RWPE2 (cell line): ENCODE measurements at regions not wholly inside any gene's neighbourhood (a gene's known extent, or its start where the extent isn't known, plus 50 kb on each side); places are given as distances from the start of the nearest gene placed in this dataset.

Experiments used
- ATAC-seq: fragments of 200-7000 bp; cut with Tn5 transposase; 3 replicates; pipeline ENCODE4 v1.9.1; 2021; ENCODE audit warnings: low read depth
- DNase-seq: peaks from one replicate; pipeline ENCODE4 v3.0.0-alpha.2; 2020; ENCODE audit warnings: low spot score
- H3K27ac ChIP-seq: fragments of 450-650 bp; 2 replicates; pipeline ENCODE4 v1.5.1; 2017; ENCODE audit warnings: mild to moderate bottlenecking; ENCODE audit not compliant: poor library complexity, severe bottlenecking
- H3K27me3 ChIP-seq: fragments of 250-450 bp; sonication (Bioruptor Pico); 2 replicates; pipeline ENCODE4 v1.5.1; 2021; ENCODE audit warnings: mild to moderate bottlenecking, moderate library complexity; ENCODE audit not compliant: insufficient read depth, poor library complexity, severe bottlenecking
- H3K36me3 ChIP-seq: fragments of 250-450 bp; sonication (Bioruptor Pico); 2 replicates; pipeline ENCODE4 v1.5.1; 2020; ENCODE audit warnings: low read depth, mild to moderate bottlenecking, moderate library complexity
- H3K4me1 ChIP-seq: fragments of 250-450 bp; sonication (Bioruptor Pico); 2 replicates; pipeline ENCODE4 v1.5.1; 2021; ENCODE audit warnings: mild to moderate bottlenecking, moderate library complexity; ENCODE audit not compliant: insufficient read depth, poor library complexity, severe bottlenecking
- H3K4me3 ChIP-seq: fragments of 250-450 bp; sonication (Bioruptor Pico); 2 replicates; pipeline ENCODE4 v1.5.1; 2021; ENCODE audit warnings: mild to moderate bottlenecking, moderate library complexity; ENCODE audit not compliant: severe bottlenecking
- H3K9me3 ChIP-seq: fragments of 250-450 bp; sonication (Bioruptor Pico); 2 replicates; pipeline ENCODE4 v1.5.1; 2021; ENCODE audit warnings: mild to moderate bottlenecking, moderate library complexity; ENCODE audit not compliant: severe bottlenecking
- TF ChIP-seq, protein P1 (sequence below): fragments of 450-650 bp; IDR thresholded peaks from one replicate; pipeline ENCODE4 v1.5.1; 2017; ENCODE audit warnings: mild to moderate bottlenecking, moderate library complexity; ENCODE audit not compliant: poor library complexity, severe bottlenecking

DNA sequence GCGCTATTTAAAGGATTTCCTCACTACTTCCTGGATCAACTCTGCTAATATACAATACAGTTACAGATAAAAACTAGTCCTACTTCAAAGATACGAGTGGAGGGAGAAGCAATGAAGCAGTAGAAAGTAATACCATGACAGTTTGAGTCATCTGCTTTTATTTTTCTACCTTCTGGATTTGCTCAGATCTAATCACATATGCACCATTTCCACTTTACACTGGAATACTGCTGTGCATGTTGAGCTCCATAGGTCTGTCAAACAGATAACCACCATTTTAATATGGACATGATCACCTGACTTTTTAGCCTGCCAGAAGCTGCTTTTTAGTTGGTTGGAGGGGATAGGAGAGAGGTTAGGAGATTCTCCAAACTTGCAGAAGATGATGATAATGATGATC is 92.5 kb downstream of the MMUT start:
- Histone ChIP-seq H3K27me3 (no peaks in the 10 kb centered on the region), H3K9me3 (peaks cover 4% of the 10 kb centered on the region), H3K36me3 (no peaks in the 10 kb centered on the region), H3K27ac (no peak overlapping the region), H3K4me1 (no peaks in the 10 kb centered on the region), H3K4me3 (no peak overlapping the region)
- DNase-seq: no peak
- ATAC-seq: no peak
- TF ChIP-seq, protein P1, sequence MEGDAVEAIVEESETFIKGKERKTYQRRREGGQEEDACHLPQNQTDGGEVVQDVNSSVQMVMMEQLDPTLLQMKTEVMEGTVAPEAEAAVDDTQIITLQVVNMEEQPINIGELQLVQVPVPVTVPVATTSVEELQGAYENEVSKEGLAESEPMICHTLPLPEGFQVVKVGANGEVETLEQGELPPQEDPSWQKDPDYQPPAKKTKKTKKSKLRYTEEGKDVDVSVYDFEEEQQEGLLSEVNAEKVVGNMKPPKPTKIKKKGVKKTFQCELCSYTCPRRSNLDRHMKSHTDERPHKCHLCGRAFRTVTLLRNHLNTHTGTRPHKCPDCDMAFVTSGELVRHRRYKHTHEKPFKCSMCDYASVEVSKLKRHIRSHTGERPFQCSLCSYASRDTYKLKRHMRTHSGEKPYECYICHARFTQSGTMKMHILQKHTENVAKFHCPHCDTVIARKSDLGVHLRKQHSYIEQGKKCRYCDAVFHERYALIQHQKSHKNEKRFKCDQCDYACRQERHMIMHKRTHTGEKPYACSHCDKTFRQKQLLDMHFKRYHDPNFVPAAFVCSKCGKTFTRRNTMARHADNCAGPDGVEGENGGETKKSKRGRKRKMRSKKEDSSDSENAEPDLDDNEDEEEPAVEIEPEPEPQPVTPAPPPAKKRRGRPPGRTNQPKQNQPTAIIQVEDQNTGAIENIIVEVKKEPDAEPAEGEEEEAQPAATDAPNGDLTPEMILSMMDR: no peak

DNA sequence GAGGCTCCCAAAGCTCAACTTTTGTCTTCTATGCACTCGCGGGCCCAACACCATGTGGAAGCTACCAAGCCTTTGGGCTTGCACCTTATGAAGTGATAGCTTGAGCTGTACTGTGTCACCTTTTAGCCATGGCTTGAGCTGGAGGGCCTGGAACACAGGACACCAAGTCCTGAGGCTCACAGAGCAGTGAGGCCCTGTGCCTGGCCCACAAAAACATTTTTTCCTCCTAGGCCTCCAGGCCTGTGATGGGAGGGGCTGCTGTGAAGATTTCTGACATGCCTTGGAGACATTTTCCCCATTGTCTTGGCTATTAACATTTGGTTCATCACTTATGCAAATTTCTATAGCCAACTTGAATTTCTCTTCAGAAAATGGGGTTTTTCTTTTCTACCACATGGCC is 96.5 kb downstream of the MMUT start:
- H3K27ac ChIP-seq: no peak overlapping the region
- peaks cover 4% of the 10 kb centered on the region for H3K9me3 ChIP-seq
- no peak overlapping the region for H3K4me3 ChIP-seq
- DNase-seq: no peak
- H3K4me1 ChIP-seq: no peaks in the 10 kb centered on the region
- ATAC-seq: no peak
- TF ChIP-seq, protein P1: no peak
- no peaks in the 10 kb centered on the region for H3K27me3 ChIP-seq
- no peaks in the 10 kb centered on the region for H3K36me3 ChIP-seq

DNA sequence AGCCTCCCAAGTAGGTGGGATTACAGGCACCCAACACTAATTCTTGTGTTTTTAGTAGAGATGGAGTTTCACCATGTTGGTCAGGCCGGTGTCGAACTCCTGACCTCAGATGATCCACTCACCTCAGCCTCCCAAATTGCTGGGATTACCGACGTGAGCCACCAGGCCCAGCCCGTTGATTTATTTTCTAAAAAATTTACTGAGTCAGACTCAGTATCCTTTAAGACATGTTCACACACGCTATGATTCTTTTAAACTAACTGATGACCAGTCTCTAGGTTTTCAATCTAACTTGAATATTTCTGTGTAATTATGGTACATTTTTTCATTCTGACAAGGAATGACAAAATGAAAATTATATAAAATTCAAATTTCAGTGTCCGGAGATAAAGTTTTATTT is 114.5 kb downstream of the MMUT start:
- DNase-seq (no peak), ATAC-seq (no peak)
- no peaks in the 10 kb centered on the region for H3K4me1 ChIP-seq

DNA sequence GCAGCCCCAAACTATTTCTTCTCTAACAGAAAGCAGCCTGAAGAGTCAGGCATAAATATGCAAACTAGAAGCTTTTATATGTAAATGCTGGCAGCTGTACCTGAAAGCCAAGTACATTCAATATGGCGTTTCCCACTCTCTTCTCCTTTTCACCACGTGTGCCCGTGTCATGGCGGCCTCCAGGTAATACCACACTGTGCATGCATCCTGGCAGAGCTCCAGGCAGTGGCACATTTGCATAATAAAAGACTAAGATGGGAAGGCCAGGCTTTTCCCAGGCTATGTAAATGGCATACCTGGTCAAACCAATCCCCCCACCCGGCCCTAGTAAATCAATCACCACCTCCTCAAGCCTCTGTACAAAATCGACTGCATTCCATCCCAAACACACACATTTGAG is 120.6 kb downstream of the MMUT start:
- TF ChIP-seq, protein P1: no peak
- H3K4me3 ChIP-seq: no peak overlapping the region
- no peak overlapping the region for H3K27ac ChIP-seq
- H3K9me3 ChIP-seq: no peaks in the 10 kb centered on the region
- no peaks in the 10 kb centered on the region for H3K4me1 ChIP-seq
- DNase-seq (no peak), ATAC-seq (no peak)
- H3K36me3 ChIP-seq: no peaks in the 10 kb centered on the region
- H3K27me3 ChIP-seq: no peaks in the 10 kb centered on the region

More for the DNA sequence above, 114.5 kb downstream of the MMUT start:
- no peaks in the 10 kb centered on the region for H3K27me3 ChIP-seq
- TF ChIP-seq, protein P1: no peak
- H3K27ac ChIP-seq: no peak overlapping the region
- no peak overlapping the region for H3K4me3 ChIP-seq
- H3K9me3 ChIP-seq: no peaks in the 10 kb centered on the region
- no peaks in the 10 kb centered on the region for H3K36me3 ChIP-seq

DNA sequence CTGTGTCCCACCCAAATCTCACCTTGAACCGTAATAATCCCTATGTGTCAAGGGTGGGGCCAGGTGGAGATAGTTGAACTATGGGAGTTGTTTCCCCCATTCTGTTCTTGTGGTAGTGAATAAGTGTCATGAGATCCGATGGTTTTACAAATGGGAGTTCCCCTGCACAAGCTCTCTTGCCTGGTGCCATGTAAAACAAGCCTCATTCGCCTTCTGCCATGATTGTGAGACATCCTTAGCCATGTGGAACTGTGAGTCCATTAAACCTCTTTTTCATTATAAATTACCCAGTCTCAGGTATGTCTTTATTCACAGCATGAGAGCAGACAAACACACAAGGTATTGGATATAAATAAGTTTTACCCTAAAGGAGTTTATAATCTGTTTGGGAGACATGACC is 121.2 kb downstream of the MMUT start:
- no peaks in the 10 kb centered on the region for H3K9me3 ChIP-seq
- DNase-seq: no peak
- TF ChIP-seq, protein P1: no peak
- no peak overlapping the region for H3K4me3 ChIP-seq
- no peaks in the 10 kb centered on the region for H3K4me1 ChIP-seq
- H3K36me3 ChIP-seq: no peaks in the 10 kb centered on the region
- ATAC-seq: no peak
- H3K27me3 ChIP-seq: no peaks in the 10 kb centered on the region
- no peak overlapping the region for H3K27ac ChIP-seq
